ENCODE measurements at regions not wholly inside any gene's neighbourhood (a gene's known extent, or its start where the extent isn't known, plus 50 kb on each side); places are given as distances from the start of the nearest gene placed in this dataset.

- DNase-seq (ENCODE audit: low read depth, low spot score): no peak
These were observed 158.0 kb upstream of the NPVF start for GRCh38 chr7:25386311-25386744.

GRCh38 chr7:25388681-25389080, 160.4 kb upstream of the NPVF start:
- no peak for DNase-seq (ENCODE audit: low read depth, low spot score)
- no peak overlapping the region for H3K4me3 ChIP-seq (ENCODE audit: low read length)

More at GRCh38 chr7:25386311-25386744, 158.0 kb upstream of the NPVF start:
- H3K4me3 ChIP-seq (ENCODE audit: low read length): no peak overlapping the region

- peak; percentile 47 for DNase-seq (ENCODE audit: low read depth, low spot score)
- H3K4me3 ChIP-seq (ENCODE audit: low read length): no peak overlapping the region
These were observed 161.3 kb upstream of the NPVF start for GRCh38 chr7:25389489-25390106.

- no peak overlapping the region for H3K4me3 ChIP-seq (ENCODE audit: low read length)
- DNase-seq (ENCODE audit: low read depth, low spot score): peak; percentile 6
These were observed 163.1 kb upstream of the NPVF start for GRCh38 chr7:25391295-25391861.

- H3K4me3 ChIP-seq (ENCODE audit: low read length): no peak overlapping the region
- DNase-seq (ENCODE audit: low read depth, low spot score): no peak
These were observed 163.8 kb upstream of the NPVF start for GRCh38 chr7:25391961-25392587.

GRCh38 chr7:25392588-25393338, 164.5 kb upstream of the NPVF start:
- no peak for DNase-seq (ENCODE audit: low read depth, low spot score)
- no peak overlapping the region for H3K4me3 ChIP-seq (ENCODE audit: low read length)

GRCh38 chr7:25395976-25396375, 167.7 kb upstream of the NPVF start:
- no peak overlapping the region for H3K4me3 ChIP-seq (ENCODE audit: low read length)
- no peak for DNase-seq (ENCODE audit: low read depth, low spot score)

GRCh38 chr7:25396668-25397067, 168.4 kb upstream of the NPVF start:
- no peak for DNase-seq (ENCODE audit: low read depth, low spot score)
- H3K4me3 ChIP-seq (ENCODE audit: low read length): no peak overlapping the region

- H3K4me3 ChIP-seq (ENCODE audit: low read length): no peak overlapping the region
- no peak for DNase-seq (ENCODE audit: low read depth, low spot score)
These were observed 170.1 kb upstream of the NPVF start for GRCh38 chr7:25398418-25398817.

- H3K4me3 ChIP-seq (ENCODE audit: low read length): no peak overlapping the region
- no peak for DNase-seq (ENCODE audit: low read depth, low spot score)
These were observed 170.9 kb upstream of the NPVF start for GRCh38 chr7:25399000-25399750.

GRCh38 chr7:25402532-25402931, 174.2 kb upstream of the NPVF start:
- H3K4me3 ChIP-seq (ENCODE audit: low read length): no peak overlapping the region
- DNase-seq (ENCODE audit: low read depth, low spot score): no peak

- no peak overlapping the region for H3K4me3 ChIP-seq (ENCODE audit: low read length)
- DNase-seq (ENCODE audit: low read depth, low spot score): no peak
These were observed 177.4 kb upstream of the NPVF start for GRCh38 chr7:25405736-25406135.

- DNase-seq (ENCODE audit: low read depth, low spot score): no peak
- no peak overlapping the region for H3K4me3 ChIP-seq (ENCODE audit: low read length)
These were observed 178.8 kb upstream of the NPVF start for GRCh38 chr7:25407053-25407452.

- H3K4me3 ChIP-seq (ENCODE audit: low read length): no peak overlapping the region
- DNase-seq (ENCODE audit: low read depth, low spot score): no peak
These were observed 179.9 kb upstream of the NPVF start for GRCh38 chr7:25408012-25408687.

GRCh38 chr7:25408876-25409275, 180.6 kb upstream of the NPVF start:
- DNase-seq (ENCODE audit: low read depth, low spot score): no peak
- H3K4me3 ChIP-seq (ENCODE audit: low read length): no peak overlapping the region

GRCh38 chr7:25409897-25410636, 181.8 kb upstream of the NPVF start:
- no peak for DNase-seq (ENCODE audit: low read depth, low spot score)
- H3K4me3 ChIP-seq (ENCODE audit: low read length): no peak overlapping the region

- H3K4me3 ChIP-seq (ENCODE audit: low read length): no peak overlapping the region
- no peak for DNase-seq (ENCODE audit: low read depth, low spot score)
These were observed 192.5 kb upstream of the NPVF start for GRCh38 chr7:25420771-25421170.

GRCh38 chr7:25424113-25424512, 195.8 kb upstream of the NPVF start:
- no peak for DNase-seq (ENCODE audit: low read depth, low spot score)
- H3K4me3 ChIP-seq (ENCODE audit: low read length): no peak overlapping the region
